Neural progenitor cell (in vitro differentiated cells): ENCODE measurements at regions not wholly inside any gene's neighbourhood (a gene's known extent, or its start where the extent isn't known, plus 50 kb on each side); places are given as distances from the start of the nearest gene placed in this dataset.

Source experiments
- DNase-seq: peaks from one replicate; pipeline ENCODE4 v3.0.0-alpha.2; 2016; ENCODE audit warnings: low spot score
- H2AFZ ChIP-seq: fragments of 200-600 bp; sonication (generic); replicated peaks from 2 replicates; pipeline ENCODE4 v1.6.1; 2016; ENCODE audit warnings: antibody characterized with exemption
- H3F3A ChIP-seq: fragments of 200-600 bp; sonication (generic); 2 replicates; pipeline ENCODE4 v1.6.1; 2016; ENCODE audit warnings: antibody characterized with exemption, low read depth
- H3K27ac ChIP-seq: fragments of 200-600 bp; sonication (generic); 2 replicates; pipeline ENCODE4 v1.5.1; 2016; ENCODE audit warnings: mild to moderate bottlenecking
- H3K27me3 ChIP-seq: fragments of 200-600 bp; sonication (generic); 2 replicates; pipeline ENCODE4 v1.6.1; 2016; ENCODE audit warnings: mild to moderate bottlenecking, moderate library complexity
- H3K36me3 ChIP-seq: fragments of 200-600 bp; sonication (generic); 2 replicates; pipeline ENCODE4 v1.5.1; 2016
- H3K4me1 ChIP-seq: fragments of 200-600 bp; sonication (generic); 2 replicates; pipeline ENCODE4 v1.6.1; 2016; ENCODE audit warnings: mixed run types
- H3K4me2 ChIP-seq: fragments of 200-600 bp; sonication (generic); 2 replicates; pipeline ENCODE4 v1.6.1; 2016
- H3K4me3 ChIP-seq: fragments of 200-600 bp; sonication (generic); 2 replicates; pipeline ENCODE4 v1.5.1; 2016
- H3K79me2 ChIP-seq: fragments of 200-600 bp; sonication (generic); 2 replicates; pipeline ENCODE4 v1.6.1; 2016; ENCODE audit warnings: low read depth
- H3K9ac ChIP-seq: fragments of 200-600 bp; sonication (generic); 2 replicates; pipeline ENCODE4 v1.6.1; 2016
- H3K9me3 ChIP-seq: fragments of 200-600 bp; sonication (generic); 2 replicates; pipeline ENCODE4 v1.5.1; 2016; ENCODE audit warnings: low read depth
- H4K20me1 ChIP-seq: fragments of 200-600 bp; sonication (generic); 2 replicates; pipeline ENCODE4 v1.6.1; 2016; ENCODE audit warnings: low read depth
- H3K27ac Mint-ChIP-seq: 3 replicates; pipeline ENCODE4 v1.8.0; 2021; ENCODE audit warnings: mixed read lengths
- H3K27me3 Mint-ChIP-seq: 2 replicates; pipeline ENCODE4 v1.8.0; 2022; ENCODE audit warnings: low read depth, mild to moderate bottlenecking, inconsistent platforms, moderate library complexity, mixed read lengths; ENCODE audit not compliant: insufficient read depth
- H3K36me3 Mint-ChIP-seq: 3 replicates; pipeline ENCODE4 v1.8.0; 2021; ENCODE audit warnings: mixed read lengths
- H3K4me1 Mint-ChIP-seq: 3 replicates; pipeline ENCODE4 v1.8.0; 2021; ENCODE audit warnings: mixed read lengths
- H3K4me3 Mint-ChIP-seq: 3 replicates; pipeline ENCODE4 v1.8.0; 2021; ENCODE audit warnings: mild to moderate bottlenecking, moderate library complexity, mixed read lengths
- H3K9me3 Mint-ChIP-seq: 3 replicates; pipeline ENCODE4 v1.8.0; 2020; ENCODE audit warnings: mixed read lengths
- EZH2 ChIP-seq: fragments of 200-600 bp; sonication (generic); IDR thresholded peaks from 2 replicates; pipeline ENCODE4 v1.6.1; 2017; ENCODE audit warnings: antibody characterized with exemption, mild to moderate bottlenecking, moderate library complexity
- EZH2phosphoT487 ChIP-seq: fragments of 200-600 bp; sonication (generic); IDR thresholded peaks from 2 replicates; pipeline ENCODE4 v1.6.1; 2017; ENCODE audit warnings: antibody characterized with exemption
- TF ChIP-seq, protein P1 (sequence below): fragments of 200-600 bp; sonication (generic); IDR thresholded peaks from 2 replicates; pipeline ENCODE4 v1.5.1; 2017; ENCODE audit warnings: antibody characterized with exemption, mild to moderate bottlenecking

DNA sequence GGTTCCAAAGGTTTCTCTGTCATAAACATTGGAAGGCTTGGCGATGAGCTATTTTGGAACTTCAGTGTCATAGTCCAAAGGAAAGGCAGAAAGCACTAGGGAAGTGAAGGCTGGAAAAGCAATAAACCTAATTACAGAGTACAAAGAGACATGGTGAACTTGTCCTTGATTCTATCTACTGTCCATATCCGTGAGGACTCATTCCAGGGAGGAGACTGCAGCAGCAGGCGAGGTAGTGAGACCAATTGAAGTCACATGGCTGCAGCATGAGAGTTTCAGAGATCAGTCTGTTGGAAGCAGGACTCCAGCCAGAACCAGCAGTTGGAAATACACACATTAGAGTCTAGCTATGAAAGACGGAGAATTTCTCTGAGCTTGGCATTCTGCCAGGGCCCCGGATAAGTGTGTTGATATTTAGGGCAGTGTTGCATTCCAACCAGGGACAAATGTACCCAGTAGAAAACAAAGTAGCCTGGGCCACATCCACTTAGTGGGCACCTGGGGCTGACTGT lies 54.1 kb upstream of the ARHGAP42 start:
- H3K4me1 Mint-ChIP-seq = peaks cover 12% of the 10 kb centered on the region
- H3K36me3 Mint-ChIP-seq = no peaks in the 10 kb centered on the region
- no peaks in the 10 kb centered on the region for H3K27me3 ChIP-seq
- H3K79me2 ChIP-seq = no peaks in the 10 kb centered on the region
- H4K20me1 ChIP-seq = no peaks in the 10 kb centered on the region
- H3K4me3 Mint-ChIP-seq = no peak overlapping the region
- TF ChIP-seq, protein P1, sequence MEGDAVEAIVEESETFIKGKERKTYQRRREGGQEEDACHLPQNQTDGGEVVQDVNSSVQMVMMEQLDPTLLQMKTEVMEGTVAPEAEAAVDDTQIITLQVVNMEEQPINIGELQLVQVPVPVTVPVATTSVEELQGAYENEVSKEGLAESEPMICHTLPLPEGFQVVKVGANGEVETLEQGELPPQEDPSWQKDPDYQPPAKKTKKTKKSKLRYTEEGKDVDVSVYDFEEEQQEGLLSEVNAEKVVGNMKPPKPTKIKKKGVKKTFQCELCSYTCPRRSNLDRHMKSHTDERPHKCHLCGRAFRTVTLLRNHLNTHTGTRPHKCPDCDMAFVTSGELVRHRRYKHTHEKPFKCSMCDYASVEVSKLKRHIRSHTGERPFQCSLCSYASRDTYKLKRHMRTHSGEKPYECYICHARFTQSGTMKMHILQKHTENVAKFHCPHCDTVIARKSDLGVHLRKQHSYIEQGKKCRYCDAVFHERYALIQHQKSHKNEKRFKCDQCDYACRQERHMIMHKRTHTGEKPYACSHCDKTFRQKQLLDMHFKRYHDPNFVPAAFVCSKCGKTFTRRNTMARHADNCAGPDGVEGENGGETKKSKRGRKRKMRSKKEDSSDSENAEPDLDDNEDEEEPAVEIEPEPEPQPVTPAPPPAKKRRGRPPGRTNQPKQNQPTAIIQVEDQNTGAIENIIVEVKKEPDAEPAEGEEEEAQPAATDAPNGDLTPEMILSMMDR = no peak
- TF ChIP-seq EZH2phosphoT487 (no peak), EZH2 (no peak)
- no peaks in the 10 kb centered on the region for H3K9me3 ChIP-seq
- no peak overlapping the region for H3K27ac Mint-ChIP-seq
- H3K27ac ChIP-seq = no peak overlapping the region
- H3K9me3 Mint-ChIP-seq = peaks cover 4% of the 10 kb centered on the region
- no peak overlapping the region for H2AFZ ChIP-seq
- no peak overlapping the region for H3K4me3 ChIP-seq
- no peaks in the 10 kb centered on the region for H3F3A ChIP-seq
- DNase-seq = no peak
- H3K9ac ChIP-seq = no peak overlapping the region
- H3K36me3 ChIP-seq = no peaks in the 10 kb centered on the region
- H3K4me1 ChIP-seq = peaks cover 5% of the 10 kb centered on the region
- H3K4me2 ChIP-seq = no peak overlapping the region
- H3K27me3 Mint-ChIP-seq = peaks cover 5% of the 10 kb centered on the region

DNA sequence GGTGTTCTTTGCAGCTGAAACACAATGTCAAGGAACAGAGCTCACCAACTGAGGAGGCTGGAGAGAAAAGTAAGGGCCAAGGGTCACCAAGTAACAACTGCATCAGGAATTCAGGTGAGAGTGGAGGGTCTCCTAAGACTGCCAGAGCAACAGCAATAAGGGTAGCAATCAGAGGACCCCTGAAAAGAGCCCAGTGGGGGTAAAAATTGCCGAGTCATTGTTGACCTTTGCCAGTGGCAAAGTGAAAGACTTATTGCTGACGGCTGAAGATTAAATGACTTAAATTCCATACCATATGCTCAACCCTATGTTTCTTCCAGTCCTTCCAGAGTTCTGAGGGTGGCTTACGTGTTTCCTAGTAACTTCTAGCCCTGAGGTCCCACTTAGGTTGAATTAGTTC lies 51.9 kb upstream of the ARHGAP42 start:
- Histone ChIP-seq H3K27ac (no peak overlapping the region), H3K27me3 (no peaks in the 10 kb centered on the region), H3K4me3 (no peak overlapping the region), H3K9me3 (no peaks in the 10 kb centered on the region), H3K4me1 (peaks cover 6% of the 10 kb centered on the region), H3F3A (no peaks in the 10 kb centered on the region), H3K79me2 (no peaks in the 10 kb centered on the region), H2AFZ (no peak overlapping the region), H3K36me3 (no peaks in the 10 kb centered on the region), H3K9ac (no peak overlapping the region), H3K4me2 (no peak overlapping the region), H4K20me1 (no peaks in the 10 kb centered on the region)
- no peak overlapping the region for H3K4me3 Mint-ChIP-seq
- peaks cover 15% of the 10 kb centered on the region for H3K4me1 Mint-ChIP-seq
- H3K9me3 Mint-ChIP-seq = peaks cover 4% of the 10 kb centered on the region
- no peak for DNase-seq
- peaks cover 5% of the 10 kb centered on the region for H3K27me3 Mint-ChIP-seq
- TF ChIP-seq EZH2phosphoT487 (no peak), EZH2 (no peak)
- TF ChIP-seq, protein P1 = no peak
- no peaks in the 10 kb centered on the region for H3K36me3 Mint-ChIP-seq
- H3K27ac Mint-ChIP-seq = no peak overlapping the region

DNA sequence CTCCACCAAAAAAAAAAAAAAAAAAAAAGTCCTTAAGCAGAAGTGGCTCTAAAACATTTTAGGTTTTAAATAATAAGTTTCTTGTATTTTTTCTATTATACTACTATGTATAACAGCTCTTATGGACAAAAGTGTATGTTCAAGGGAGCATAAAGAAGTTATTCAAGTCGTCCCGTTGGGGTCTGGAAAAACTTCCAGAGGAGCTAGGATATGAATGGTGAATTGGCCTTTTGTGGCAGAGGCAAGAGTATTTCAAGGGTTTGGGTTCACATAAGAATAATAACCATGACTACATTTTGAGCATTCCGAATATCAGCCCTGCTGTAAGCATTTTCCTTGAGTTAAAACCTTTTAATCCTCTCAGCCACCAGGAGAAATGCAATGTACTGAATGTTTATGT lies 50.6 kb upstream of the ARHGAP42 start:
- Histone ChIP-seq H3K4me3 (no peak overlapping the region), H4K20me1 (no peaks in the 10 kb centered on the region), H3K9me3 (no peaks in the 10 kb centered on the region), H3K27ac (no peak overlapping the region), H3F3A (no peaks in the 10 kb centered on the region), H2AFZ (no peak overlapping the region), H3K4me2 (no peak overlapping the region), H3K79me2 (no peaks in the 10 kb centered on the region), H3K27me3 (no peaks in the 10 kb centered on the region), H3K36me3 (no peaks in the 10 kb centered on the region), H3K9ac (no peak overlapping the region), H3K4me1 (peaks cover 6% of the 10 kb centered on the region)
- peaks cover 4% of the 10 kb centered on the region for H3K9me3 Mint-ChIP-seq
- DNase-seq = no peak
- peaks cover 5% of the 10 kb centered on the region for H3K27me3 Mint-ChIP-seq
- H3K4me3 Mint-ChIP-seq = no peak overlapping the region
- no peak for TF ChIP-seq EZH2
- TF ChIP-seq, protein P1 = no peak
- TF ChIP-seq EZH2phosphoT487 = no peak
- no peak overlapping the region for H3K27ac Mint-ChIP-seq
- H3K4me1 Mint-ChIP-seq = peaks cover 9% of the 10 kb centered on the region
- no peaks in the 10 kb centered on the region for H3K36me3 Mint-ChIP-seq
